OCI-LY3 (cell line): ENCODE measurements at regions not wholly inside any gene's neighbourhood (a gene's known extent, or its start where the extent isn't known, plus 50 kb on each side); places are given as distances from the start of the nearest gene placed in this dataset.

Source experiments
- H2AFZ ChIP-seq: fragments of 200-600, 300-600 bp; shearing (Covaris generic); 2 replicates; pipeline ENCODE4 v1.6.0; 2014; ENCODE audit warnings: antibody characterized with exemption, low read depth, low read length
- H3K27ac ChIP-seq: fragments of 200-600, 300-600 bp; sonication (generic); 2 replicates; pipeline ENCODE4 v1.5.1; 2014; ENCODE audit warnings: mild to moderate bottlenecking, low read length, moderate library complexity, mixed read lengths
- H3K27me3 ChIP-seq: fragments of 200-600, 300-600 bp; sonication (generic); 2 replicates; pipeline ENCODE4 v1.6.1; 2014; ENCODE audit warnings: low read depth, low read length, mixed read lengths
- H3K36me3 ChIP-seq: fragments of 200-600, 300-600 bp; sonication (generic); replicated peaks from 2 replicates; pipeline ENCODE3; 2014; ENCODE audit warnings: low read depth, low read length, mixed read lengths
- H3K4me1 ChIP-seq: fragments of 300-600, 200-600 bp; sonication (generic); 2 replicates; pipeline ENCODE4 v1.6.1; 2014; ENCODE audit warnings: low read length, mixed read lengths
- H3K4me2 ChIP-seq: fragments of 200-600, 300-600 bp; sonication (generic); 2 replicates; pipeline ENCODE4 v1.6.1; 2014; ENCODE audit warnings: low read length, mixed read lengths
- H3K4me3 ChIP-seq: fragments of 300-600, 200-600 bp; sonication (generic); 2 replicates; pipeline ENCODE4 v1.5.1; 2014; ENCODE audit warnings: antibody characterized with exemption, mild to moderate bottlenecking, low read length, moderate library complexity
- H3K79me2 ChIP-seq: fragments of 300-600, 200-600 bp; shearing (Covaris generic); 2 replicates; pipeline ENCODE4 v1.6.1; 2014; ENCODE audit warnings: mild to moderate bottlenecking, low read length, mixed read lengths
- H3K9ac ChIP-seq: fragments of 300-600, 200-600 bp; shearing (Covaris generic); 2 replicates; pipeline ENCODE4 v1.6.0; 2014; ENCODE audit warnings: mild to moderate bottlenecking, low read length, moderate library complexity
- H3K9me3 ChIP-seq: fragments of 200-600, 300-600 bp; shearing (Covaris generic); 2 replicates; pipeline ENCODE4 v1.6.1; 2014; ENCODE audit warnings: low read length, mixed read lengths; ENCODE audit not compliant: insufficient read depth
- H4K20me1 ChIP-seq: fragments of 200-600, 300-600 bp; sonication (generic); 2 replicates; pipeline ENCODE4 v1.6.1; 2016; ENCODE audit warnings: low read length, mixed read lengths; ENCODE audit not compliant: insufficient read depth
- CTCF ChIP-seq: fragments of 200-600, 300-600 bp; sonication (generic); IDR thresholded peaks from 2 replicates; pipeline ENCODE4 v1.5.1; 2014; ENCODE audit warnings: antibody characterized with exemption, low read length, low read depth
- EZH2phosphoT487 ChIP-seq: fragments of 200-600 bp; shearing (Covaris generic); IDR thresholded peaks from 2 replicates; pipeline ENCODE4 v1.6.1; 2018; ENCODE audit warnings: antibody characterized with exemption, mixed run types, low read depth

GRCh38 chr16:80387318-80387921 is 153.4 kb upstream of the DYNLRB2 start:
- Histone ChIP-seq H3K27me3 (no peaks in the 10 kb centered on the region; the same call in 1 of the 2 replicates), H3K4me3 (no peak overlapping the region), H3K27ac (no peak overlapping the region), H3K79me2 (no peaks in the 10 kb centered on the region), H4K20me1 (no peaks in the 10 kb centered on the region), H3K36me3 (no peaks in the 10 kb centered on the region), H3K4me1 (no peaks in the 10 kb centered on the region), H3K9me3 (no peaks in the 10 kb centered on the region), H3K4me2 (no peak overlapping the region), H2AFZ (no peak overlapping the region), H3K9ac (no peak overlapping the region)
- TF ChIP-seq CTCF (no peak), EZH2phosphoT487 (no peak)

GRCh38 chr16:80384862-80385261 is 155.9 kb upstream of the DYNLRB2 start:
- Histone ChIP-seq H3K27me3 (peaks cover 5% of the 10 kb centered on the region; the same call in 1 of the 2 replicates), H3K9me3 (no peaks in the 10 kb centered on the region), H4K20me1 (no peaks in the 10 kb centered on the region), H3K4me3 (no peak overlapping the region), H3K9ac (no peak overlapping the region), H3K27ac (no peak overlapping the region), H2AFZ (no peak overlapping the region), H3K79me2 (no peaks in the 10 kb centered on the region), H3K4me1 (no peaks in the 10 kb centered on the region), H3K36me3 (no peaks in the 10 kb centered on the region), H3K4me2 (no peak overlapping the region)
- TF ChIP-seq CTCF (no peak), EZH2phosphoT487 (no peak)

GRCh38 chr16:80380514-80380913 is 160.3 kb upstream of the DYNLRB2 start:
- Histone ChIP-seq H3K27me3 (0 out of 2 replicates have a peak, but pooled peaks cover 5% of the 10 kb centered on the region), H2AFZ (no peak overlapping the region), H4K20me1 (no peaks in the 10 kb centered on the region), H3K4me2 (no peak overlapping the region), H3K9me3 (no peaks in the 10 kb centered on the region), H3K27ac (no peak overlapping the region), H3K4me1 (no peaks in the 10 kb centered on the region), H3K79me2 (no peaks in the 10 kb centered on the region), H3K36me3 (no peaks in the 10 kb centered on the region), H3K4me3 (no peak overlapping the region), H3K9ac (no peak overlapping the region)
- TF ChIP-seq EZH2phosphoT487 = no peak

- H4K20me1 ChIP-seq = no peaks in the 10 kb centered on the region
- H2AFZ ChIP-seq = no peak overlapping the region
- no peak overlapping the region for H3K4me3 ChIP-seq
- no peaks in the 10 kb centered on the region for H3K4me1 ChIP-seq
- no peak overlapping the region for H3K4me2 ChIP-seq
- no peaks in the 10 kb centered on the region for H3K9me3 ChIP-seq
- 0 out of 2 replicates have a peak, but pooled peaks cover 5% of the 10 kb centered on the region for H3K27me3 ChIP-seq
- H3K79me2 ChIP-seq = no peaks in the 10 kb centered on the region
- H3K9ac ChIP-seq = no peak overlapping the region
- H3K36me3 ChIP-seq = no peaks in the 10 kb centered on the region
- no peak overlapping the region for H3K27ac ChIP-seq
- TF ChIP-seq CTCF (no peak), EZH2phosphoT487 (no peak)
Measured at GRCh38 chr16:80377096-80377956, 163.5 kb upstream of the DYNLRB2 start.
